NB4 (cell line): ENCODE measurements at regions not wholly inside any gene's neighbourhood (a gene's known extent, or its start where the extent isn't known, plus 50 kb on each side); places are given as distances from the start of the nearest gene placed in this dataset.

ENCODE experiments used
- DNase-seq: peaks from one replicate; pipeline ENCODE4 v3.0.0; 2010; ENCODE audit warnings: low read depth
- H3K4me3 ChIP-seq: one replicate; pipeline ENCODE4 v1.5.1; 2011; ENCODE audit warnings: mild to moderate bottlenecking, low read depth, low read length, moderate library complexity
- CTCF ChIP-seq: IDR thresholded peaks from one replicate; pipeline ENCODE4 v1.5.1; 2012; ENCODE audit warnings: low read depth, low read length
- MAX ChIP-seq: IDR thresholded peaks from 2 replicates; pipeline ENCODE4 v1.6.1; 2011; ENCODE audit warnings: low read depth, low read length
- MYC ChIP-seq: IDR thresholded peaks from 2 replicates; pipeline ENCODE4 v1.6.1; 2011; ENCODE audit warnings: low read depth, low read length
- POLR2A ChIP-seq: IDR thresholded peaks from 2 replicates; pipeline ENCODE4 v1.6.1; 2011; ENCODE audit warnings: mild to moderate bottlenecking; ENCODE audit not compliant: insufficient read length; ENCODE audit errors: extremely low read depth

- no peak overlapping the region for H3K4me3 ChIP-seq
- no peak for DNase-seq
- TF ChIP-seq CTCF (no peak), POLR2A (no peak), MAX (no peak), MYC (no peak)
Observed at GRCh38 chr2:193276069-193276468, 1081.3 kb upstream of the TMEFF2 start.

GRCh38 chr2:193272011-193272410, 1077.3 kb upstream of the TMEFF2 start:
- TF ChIP-seq CTCF = no peak
- no peak for TF ChIP-seq POLR2A
- TF ChIP-seq MYC = no peak
- TF ChIP-seq MAX = no peak
- H3K4me3 ChIP-seq = no peak overlapping the region
- peak; percentile 27 for DNase-seq

GRCh38 chr2:193270816-193271215, 1076.1 kb upstream of the TMEFF2 start:
- no peak for DNase-seq
- TF ChIP-seq POLR2A = no peak
- no peak for TF ChIP-seq CTCF
- no peak for TF ChIP-seq MAX
- TF ChIP-seq MYC = no peak
- no peak overlapping the region for H3K4me3 ChIP-seq

- TF ChIP-seq CTCF (no peak), POLR2A (no peak), MYC (no peak), MAX (no peak)
- no peak overlapping the region for H3K4me3 ChIP-seq
- DNase-seq = no peak
Observed at GRCh38 chr2:193267496-193268002, 1072.8 kb upstream of the TMEFF2 start.

GRCh38 chr2:193253014-193253530, 1058.3 kb upstream of the TMEFF2 start:
- no peak overlapping the region for H3K4me3 ChIP-seq
- DNase-seq = no peak
- TF ChIP-seq MAX (no peak), CTCF (no peak), MYC (no peak), POLR2A (no peak)
